HCT116 (cell line): ENCODE measurements at regions not wholly inside any gene's neighbourhood (a gene's known extent, or its start where the extent isn't known, plus 50 kb on each side); places are given as distances from the start of the nearest gene placed in this dataset.

Experiments
- ATAC-seq: fragments of 200-7000 bp; cut with Tn5 transposase; 2 replicates; pipeline ENCODE4 v1.9.1; 2020; ENCODE audit warnings: mild to moderate bottlenecking, moderate library complexity
- BruUV-seq: library from RNA; stranded (reverse); fragments of 400-500 nt; replicated peaks from 2 replicates; lab custom pipeline; 2021; lab: Mats Ljungman, UMichigan
- CTCF ChIA-PET: fragments of 300-600 bp; sonication (Branson Sonifier 250); formaldehyde crosslinking; loops from one replicate; lab custom pipeline; 2021; ENCODE audit warnings: antibody characterized with exemption; lab: Charles Lee
- POLR2A ChIA-PET: fragments of 300-600, 350-600 bp; sonication (Branson Sonifier 250); formaldehyde crosslinking; loops from one replicate; lab custom pipeline; 2021; ENCODE audit warnings: antibody characterized with exemption; lab: Charles Lee
- RAD21 ChIA-PET, 2 experiments: fragments of 300-600 bp; sonication (Branson Sonifier 250); formaldehyde crosslinking; loops; one replicate each; lab custom pipeline; 2023; ENCODE audit warnings: low total read pairs in 2 of 2; ENCODE audit not compliant: uncharacterized antibody in 2 of 2, unreplicated experiment in 2 of 2, low non-redundant PET in 1 of 2; lab: Charles Lee
- DNase-seq: peaks from one replicate; pipeline ENCODE4 v3.0.0-alpha.2; 2010; ENCODE audit warnings: low read depth, low spot score
- H2AFZ ChIP-seq: fragments of 200-600 bp; shearing (Covaris generic), sonication (generic); 2 replicates; pipeline ENCODE4 v1.6.1; 2017; ENCODE audit warnings: low read depth, mixed run types, mixed read lengths, antibody characterized with exemption, low read length; ENCODE audit not compliant: poor library complexity, severe bottlenecking
- H3K27ac ChIP-seq: 2 replicates; pipeline ENCODE4 v1.5.1; 2012; ENCODE audit warnings: low read depth, low read length
- H3K27me3 ChIP-seq: fragments of 200-600 bp; sonication (generic); 2 replicates; pipeline ENCODE4 v1.6.1; 2016; ENCODE audit warnings: mixed run types, low read length, mixed read lengths; ENCODE audit not compliant: insufficient read depth
- H3K36me3 ChIP-seq, 2 experiments: fragments of 200-500 bp in 1 of 2; fragments of 200-600 bp in 1 of 2; sonication (Bioruptor generic) in 1 of 2; sonication (generic) in 1 of 2; 2 replicates each; pipeline versions ENCODE4 v1.5.1 to v1.6.1; 2014 to 2016; ENCODE audit warnings: low read length in 2 of 2, inconsistent platforms in 1 of 2, mixed read lengths in 1 of 2, mixed run types in 1 of 2; ENCODE audit not compliant: insufficient read depth in 2 of 2, control insufficient read depth in 1 of 2
- H3K4me1 ChIP-seq, 2 experiments: fragments of 200-600 bp in 1 of 2; sonication (generic) in 1 of 2; 2 replicates each; pipeline versions ENCODE4 v1.5.1 to v1.6.1; 2012 to 2017; ENCODE audit warnings: low read length in 2 of 2, inconsistent platforms in 1 of 2, mild to moderate bottlenecking in 1 of 2, mixed read lengths in 1 of 2, mixed run types in 1 of 2, moderate library complexity in 1 of 2; ENCODE audit not compliant: insufficient read depth in 2 of 2, control insufficient read depth in 1 of 2
- H3K4me2 ChIP-seq: fragments of 200-600 bp; sonication (generic); 2 replicates; pipeline ENCODE4 v1.6.1; 2017; ENCODE audit warnings: mixed run types, low read length, mixed read lengths
- H3K4me3 ChIP-seq, 2 experiments: fragments of 200-600 bp in 1 of 2; sonication (generic) in 1 of 2; replicated peaks in 1 of 2; 2 replicates each; pipeline ENCODE4 v1.5.1; 2011 to 2016; ENCODE audit warnings: low read length in 2 of 2, control low read depth in 1 of 2, low read depth in 1 of 2, mild to moderate bottlenecking in 1 of 2, mixed read lengths in 1 of 2, mixed run types in 1 of 2
- H3K79me2 ChIP-seq: fragments of 200-600 bp; sonication (generic); 2 replicates; pipeline ENCODE4 v1.6.1; 2017; ENCODE audit warnings: mild to moderate bottlenecking, mixed run types, low read length, moderate library complexity, mixed read lengths; ENCODE audit not compliant: insufficient read depth
- H3K9ac ChIP-seq: fragments of 200-600 bp; sonication (generic); 2 replicates; pipeline ENCODE4 v1.6.1; 2016; ENCODE audit warnings: low read length, mixed read lengths
- H3K9me2 ChIP-seq: fragments of 200-600 bp; sonication (generic), shearing (Covaris generic); 2 replicates; pipeline ENCODE4 v1.6.1; 2017; ENCODE audit warnings: mixed run types, mild to moderate bottlenecking, moderate library complexity; ENCODE audit not compliant: insufficient read depth
- H3K9me3 ChIP-seq, 2 experiments: fragments of 200-500 bp in 1 of 2; fragments of 200-600 bp in 1 of 2; sonication (Bioruptor generic) in 1 of 2; sonication (generic) in 1 of 2; 2 replicates each; pipeline ENCODE4 v1.6.1; 2014 to 2017; ENCODE audit warnings: low read length in 2 of 2, mixed read lengths in 2 of 2, inconsistent platforms in 1 of 2, low read depth in 1 of 2, mild to moderate bottlenecking in 1 of 2, mixed run types in 1 of 2, moderate library complexity in 1 of 2; ENCODE audit not compliant: control insufficient read depth in 1 of 2, insufficient read depth in 1 of 2
- H4K20me1 ChIP-seq: fragments of 200-600 bp; sonication (generic), shearing (Covaris generic); 2 replicates; pipeline ENCODE4 v1.6.1; 2017; ENCODE audit warnings: mixed run types, mild to moderate bottlenecking, moderate library complexity; ENCODE audit not compliant: insufficient read depth
- CBX3 ChIP-seq: IDR thresholded peaks from 2 replicates; pipeline ENCODE4 v1.6.1; 2012; ENCODE audit warnings: low read depth
- CTCF ChIP-seq, 3 experiments: fragments of 200-600 bp in 1 of 3; sonication (generic) in 1 of 3; IDR thresholded peaks in 2 of 3; conservative IDR thresholded peaks in 1 of 3; 2 replicates each; pipeline ENCODE4 v1.5.1; 2012 to 2017; ENCODE audit warnings: low read depth in 2 of 3, low read length in 2 of 3, antibody characterized with exemption in 1 of 3, borderline replicate concordance in 1 of 3, control low read depth in 1 of 3, mild to moderate bottlenecking in 1 of 3, mixed read lengths in 1 of 3, mixed run types in 1 of 3, moderate library complexity in 1 of 3; ENCODE audit not compliant: insufficient read depth in 1 of 3
- EGR1 ChIP-seq: IDR thresholded peaks from 2 replicates; pipeline ENCODE4 v1.6.1; 2012; ENCODE audit warnings: low read depth
- ELF1 ChIP-seq: IDR thresholded peaks from 2 replicates; pipeline ENCODE4 v1.6.1; 2012; ENCODE audit warnings: low read depth, borderline replicate concordance
- EZH2 ChIP-seq: fragments of 200-600 bp; sonication (generic); IDR thresholded peaks from 2 replicates; pipeline ENCODE4 v1.6.1; 2017; ENCODE audit warnings: antibody characterized with exemption, mixed run types
- JUND ChIP-seq: IDR thresholded peaks from 2 replicates; pipeline ENCODE4 v1.6.1; 2012
- MAX ChIP-seq: IDR thresholded peaks from 2 replicates; pipeline ENCODE4 v1.6.1; 2012
- POLR2A ChIP-seq: IDR thresholded peaks from 2 replicates; pipeline ENCODE4 v1.7.0; 2011; ENCODE audit warnings: borderline replicate concordance; ENCODE audit not compliant: insufficient read depth, insufficient read length; ENCODE audit errors: extremely low read depth
- POLR2AphosphoS5 ChIP-seq: IDR thresholded peaks from 2 replicates; pipeline ENCODE4 v1.6.1; 2011; ENCODE audit warnings: mild to moderate bottlenecking, low read depth, low read length, moderate library complexity
- RAD21 ChIP-seq: IDR thresholded peaks from 2 replicates; pipeline ENCODE4 v1.6.1; 2012; ENCODE audit warnings: low read depth, mild to moderate bottlenecking
- SIN3A ChIP-seq: IDR thresholded peaks from 2 replicates; pipeline ENCODE4 v1.6.1; 2012; ENCODE audit warnings: low read depth
- SRF ChIP-seq: IDR thresholded peaks from 2 replicates; pipeline ENCODE4 v1.6.1; 2012; ENCODE audit warnings: low read depth
- ZBTB33 ChIP-seq: IDR thresholded peaks from 2 replicates; pipeline ENCODE4 v1.6.1; 2011; ENCODE audit warnings: mild to moderate bottlenecking, low read length, moderate library complexity; ENCODE audit not compliant: insufficient replicate concordance; ENCODE audit errors: extremely low read depth
- ZFX ChIP-seq: fragments of 450-650 bp; IDR thresholded peaks from 2 replicates; pipeline ENCODE4 v1.6.1; 2017
- ZNF274 ChIP-seq: fragments of 200-500 bp; sonication (Bioruptor generic); IDR thresholded peaks from 2 replicates; pipeline ENCODE4 v1.6.1; 2014; ENCODE audit warnings: mild to moderate bottlenecking, low read depth, low read length, inconsistent platforms
- intact Hi-C: fragments of 100-400 bp; cut with micrococcal nuclease; formaldehyde crosslinking; loops from 2 replicates; pipeline ENCODE4 v1.10.0; 2022

GRCh38 chr6:19997104-19997503, 159.9 kb downstream of the ID4 start:
- H3K9me2 ChIP-seq: peaks cover 4% of the 10 kb centered on the region; the same call in 1 of the 2 replicates
- H3K9me3 ChIP-seq: no peaks in the 10 kb centered on the region
- peaks cover 21% of the 10 kb centered on the region for H3K27me3 ChIP-seq
- intact Hi-C loops: no loop called here
- ATAC-seq (no peak), DNase-seq (no peak)
- H3K9ac ChIP-seq: no peak overlapping the region
- POLR2A ChIA-PET: no interaction called here
- no peak overlapping the region for H3K4me3 ChIP-seq
- H3K79me2 ChIP-seq: no peaks in the 10 kb centered on the region
- H2AFZ ChIP-seq: no peak overlapping the region
- no TSS peak for BruUV-seq
- H4K20me1 ChIP-seq: no peaks in the 10 kb centered on the region
- no peaks in the 10 kb centered on the region for H3K36me3 ChIP-seq
- RAD21 ChIA-PET: no interaction called here
- no peak overlapping the region for H3K4me2 ChIP-seq
- TF ChIP-seq POLR2AphosphoS5: no peak
- H3K27ac ChIP-seq: no peak overlapping the region
- CTCF ChIA-PET: no interaction called here
- H3K4me1 ChIP-seq: no peaks in the 10 kb centered on the region

GRCh38 chr6:19998541-19998940, 161.4 kb downstream of the ID4 start:
- Histone ChIP-seq H3K4me1 (no peaks in the 10 kb centered on the region), H3K9ac (no peak overlapping the region), H3K79me2 (no peaks in the 10 kb centered on the region), H3K4me2 (no peak overlapping the region), H4K20me1 (no peaks in the 10 kb centered on the region), H3K9me3 (no peaks in the 10 kb centered on the region), H3K27me3 (peaks cover 19% of the 10 kb centered on the region), H3K4me3 (no peak overlapping the region), H3K9me2 (peaks cover 4% of the 10 kb centered on the region; the same call in 1 of the 2 replicates), H3K27ac (no peak overlapping the region), H3K36me3 (no peaks in the 10 kb centered on the region), H2AFZ (no peak overlapping the region)
- ChIA-PET CTCF (no interaction called here), POLR2A (no interaction called here), RAD21 (no interaction called here)
- no peak for ATAC-seq
- intact Hi-C loops: no loop called here
- DNase-seq: no peak
- BruUV-seq: no TSS peak
- no peak for TF ChIP-seq CBX3
- no peak for TF ChIP-seq EZH2
- TF ChIP-seq MAX: no peak
- no peak for TF ChIP-seq JUND
- no peak for TF ChIP-seq ZFX
- TF ChIP-seq SIN3A: no peak
- no peak for TF ChIP-seq ZBTB33
- TF ChIP-seq EGR1: no peak
- TF ChIP-seq POLR2A: no peak
- TF ChIP-seq RAD21: no peak
- no peak for TF ChIP-seq SRF
- TF ChIP-seq CTCF (IDR thresholded peaks at IDR 0.05 in 2 of 3, conservative IDR thresholded peaks at IDR 0.05 in 1 of 3; ENCODE audit: borderline replicate concordance in 1 of 3, insufficient read depth in 1 of 3, low read depth in 2 of 3, low read length in 2 of 3): no peak
- TF ChIP-seq ELF1: no peak
- TF ChIP-seq ZNF274: no peak
